HG03439 (cell line): ENCODE measurements at regions not wholly inside any gene's neighbourhood (a gene's known extent, or its start where the extent isn't known, plus 50 kb on each side); places are given as distances from the start of the nearest gene placed in this dataset.

Source experiments
- ATAC-seq: cut with Tn5 transposase; IDR thresholded peaks from one replicate; pipeline ENCODE4 v1.9.1; 2021; ENCODE audit warnings: mild to moderate bottlenecking, moderate library complexity; ENCODE audit not compliant: unreplicated experiment

DNA sequence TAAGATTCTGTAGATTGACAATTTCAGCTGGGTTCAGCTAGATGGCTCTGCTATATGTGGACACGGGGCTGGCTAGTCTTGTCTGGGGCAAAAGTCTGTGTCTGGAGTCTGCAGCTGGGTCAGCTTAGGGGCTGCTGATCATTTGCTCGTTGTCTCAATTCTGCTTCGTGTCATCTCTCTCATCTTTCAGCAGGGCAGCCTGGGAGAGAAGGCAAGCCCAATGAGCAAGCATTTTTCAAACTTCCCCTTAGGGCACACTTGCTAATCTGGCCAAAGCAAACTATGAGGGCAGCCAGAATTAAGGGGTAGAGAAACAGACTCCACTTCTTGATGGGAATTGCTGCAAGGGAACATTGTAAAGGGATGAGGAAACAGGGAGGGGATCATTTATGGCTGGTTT, 462.6 kb downstream of the SLC4A3 start:
- ATAC-seq: no peak

- ATAC-seq: no peak
Observed at GRCh38 chr2:220096406-220096805, 469.0 kb downstream of the SLC4A3 start.

- ATAC-seq: no peak
Observed at GRCh38 chr2:220101980-220102379, 474.6 kb downstream of the SLC4A3 start.

DNA sequence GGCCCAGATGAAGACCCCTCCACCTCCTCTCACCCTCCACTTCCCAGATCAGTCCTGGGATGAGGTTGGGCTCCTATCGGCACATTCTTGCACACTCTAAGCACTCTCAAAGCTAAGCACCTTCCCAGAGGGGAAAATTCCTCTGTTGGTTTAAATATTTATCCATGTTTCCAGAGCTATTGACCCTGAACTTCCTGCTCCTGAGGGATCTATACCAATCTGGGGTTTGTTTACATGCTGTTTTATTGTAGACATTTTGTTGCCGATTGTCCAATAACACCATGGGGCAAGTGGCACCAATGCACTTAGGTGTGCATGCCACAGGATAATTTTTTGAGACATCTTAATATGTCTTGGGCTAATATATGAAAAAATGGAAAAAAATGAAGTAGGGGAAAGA, 476.2 kb downstream of the SLC4A3 start:
- ATAC-seq: no peak

DNA sequence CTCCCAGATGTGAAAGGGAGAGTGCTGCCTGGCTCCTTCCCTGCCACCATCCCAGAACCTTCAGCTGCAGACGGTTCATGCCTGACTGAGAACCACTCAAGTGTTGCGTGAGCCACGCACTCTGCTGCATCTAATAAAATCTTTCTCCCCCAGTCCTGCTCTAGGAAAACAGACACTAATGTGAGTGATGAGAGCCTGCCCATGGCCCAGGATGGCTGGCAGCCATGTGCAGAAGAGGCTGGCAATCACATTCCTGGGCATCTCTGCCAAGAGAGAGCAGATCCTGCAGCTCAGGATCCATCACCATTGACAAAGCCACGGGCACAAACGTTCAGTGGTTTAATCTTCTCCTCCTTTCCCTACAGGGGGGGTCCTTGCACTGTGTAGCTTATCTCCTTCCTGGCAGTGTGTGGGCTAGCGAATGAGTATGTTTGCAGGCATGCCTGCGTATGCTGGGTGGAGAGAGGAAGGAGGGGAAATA, 477.5 kb downstream of the SLC4A3 start:
- ATAC-seq: no peak

GRCh38 chr2:220106065-220106464, 478.6 kb downstream of the SLC4A3 start:
- ATAC-seq: no peak

GRCh38 chr2:220107380-220107791, 480.0 kb downstream of the SLC4A3 start:
- ATAC-seq: no peak

GRCh38 chr2:220114443-220114842, 487.0 kb downstream of the SLC4A3 start:
- ATAC-seq: no peak

- no peak for ATAC-seq
Observed at GRCh38 chr2:220117025-220117424, 489.6 kb downstream of the SLC4A3 start.

DNA sequence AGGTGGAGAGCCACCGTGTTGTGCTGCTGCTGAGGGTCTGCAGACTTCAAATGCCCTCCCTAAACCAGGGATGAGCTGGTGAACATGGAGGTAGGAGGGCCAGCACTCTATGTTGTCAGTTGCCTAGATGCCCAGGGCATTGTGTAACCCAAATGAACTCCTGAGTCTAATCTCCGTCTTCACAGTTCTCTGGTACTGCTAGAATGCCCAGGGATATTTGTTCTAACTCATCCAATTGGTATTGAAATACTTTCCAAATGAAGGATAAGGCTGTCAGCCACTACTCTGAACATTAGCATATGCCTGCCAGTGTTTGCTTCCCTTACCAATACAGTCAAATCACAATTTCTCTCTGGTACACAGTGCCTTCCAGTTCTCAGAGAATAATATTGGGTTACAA, 492.6 kb downstream of the SLC4A3 start:
- no peak for ATAC-seq

GRCh38 chr2:220123751-220124150, 496.3 kb downstream of the SLC4A3 start:
- ATAC-seq: no peak

DNA sequence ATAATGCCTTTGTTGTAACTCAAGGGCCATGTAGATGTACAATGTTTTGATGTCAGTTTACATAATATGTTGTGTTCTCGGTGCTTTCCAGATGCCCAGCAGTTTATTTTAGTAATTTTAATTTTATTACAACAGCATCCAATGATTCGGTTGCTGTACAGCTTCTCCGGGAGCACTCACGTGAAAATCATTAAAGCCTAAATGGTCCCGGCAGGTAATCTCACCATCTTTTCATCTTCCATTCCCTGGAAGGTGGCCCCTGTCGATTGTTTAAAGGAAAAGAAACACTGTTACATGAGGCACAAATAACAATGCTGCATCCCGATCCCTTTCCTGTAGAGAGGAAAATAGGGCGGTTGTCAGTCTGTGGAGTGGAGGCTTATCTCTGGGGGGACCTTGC, 498.1 kb downstream of the SLC4A3 start:
- no peak for ATAC-seq

GRCh38 chr2:220127311-220127710, 499.9 kb downstream of the SLC4A3 start:
- ATAC-seq: no peak

GRCh38 chr2:220127876-220128275, 500.4 kb downstream of the SLC4A3 start:
- ATAC-seq: no peak

DNA sequence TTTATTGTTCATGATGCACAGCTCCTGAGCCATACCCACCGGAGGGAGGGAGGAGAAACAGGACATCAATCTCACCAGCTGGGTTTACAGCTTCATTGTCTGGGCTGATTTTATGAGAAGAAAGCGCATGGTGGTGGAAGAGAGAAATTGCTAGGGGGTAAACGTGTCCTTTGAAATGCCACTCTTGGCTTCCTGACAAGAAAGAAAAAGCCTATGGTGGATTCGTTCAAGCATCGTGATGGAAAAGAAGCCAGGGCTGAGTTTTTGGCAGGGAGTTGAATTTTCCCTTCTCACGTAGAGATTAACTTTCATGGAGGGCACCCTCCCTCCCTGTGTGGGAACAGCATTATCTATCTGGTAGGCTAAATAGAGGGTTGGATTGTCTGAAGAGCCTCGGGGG, 502.0 kb downstream of the SLC4A3 start:
- ATAC-seq: no peak

DNA sequence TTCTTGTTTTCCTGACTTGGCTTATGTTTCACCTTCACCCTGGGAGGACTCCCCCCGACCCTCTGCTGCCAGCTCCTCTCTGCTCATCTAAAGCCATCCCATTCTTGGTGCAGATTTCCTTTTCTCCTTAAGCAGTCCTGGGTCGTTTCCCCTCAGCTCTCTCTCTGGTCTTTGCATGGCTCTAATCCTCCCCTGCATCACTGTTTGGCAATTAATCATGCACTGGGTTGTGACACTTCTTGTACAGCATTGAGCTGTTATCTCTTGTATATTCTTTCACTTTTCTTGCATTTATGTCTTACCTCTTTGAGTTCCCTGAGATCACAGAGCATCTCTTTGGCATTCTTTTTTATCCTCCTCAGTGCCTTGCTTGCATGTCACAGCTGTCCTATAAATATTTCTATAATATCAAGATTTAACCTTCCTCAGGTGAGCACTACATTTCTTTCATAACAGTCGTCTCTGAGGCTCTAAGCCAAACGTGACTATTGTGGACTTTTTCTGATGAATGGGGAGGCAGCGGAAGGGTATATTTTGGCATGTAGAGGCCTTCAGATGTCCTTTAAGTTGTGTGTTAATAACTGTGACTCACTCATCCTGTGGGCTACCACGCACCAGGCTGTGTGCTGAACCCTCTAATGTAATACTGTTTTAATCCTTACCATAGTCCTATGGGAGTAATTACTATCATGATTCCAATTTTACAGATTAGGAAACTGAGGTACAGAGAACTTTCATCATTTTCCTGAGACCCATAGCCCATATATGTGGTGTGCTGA, 507.5 kb downstream of the SLC4A3 start:
- no peak for ATAC-seq

- ATAC-seq: no peak
Observed at GRCh38 chr2:220143336-220143735, 515.9 kb downstream of the SLC4A3 start.

DNA sequence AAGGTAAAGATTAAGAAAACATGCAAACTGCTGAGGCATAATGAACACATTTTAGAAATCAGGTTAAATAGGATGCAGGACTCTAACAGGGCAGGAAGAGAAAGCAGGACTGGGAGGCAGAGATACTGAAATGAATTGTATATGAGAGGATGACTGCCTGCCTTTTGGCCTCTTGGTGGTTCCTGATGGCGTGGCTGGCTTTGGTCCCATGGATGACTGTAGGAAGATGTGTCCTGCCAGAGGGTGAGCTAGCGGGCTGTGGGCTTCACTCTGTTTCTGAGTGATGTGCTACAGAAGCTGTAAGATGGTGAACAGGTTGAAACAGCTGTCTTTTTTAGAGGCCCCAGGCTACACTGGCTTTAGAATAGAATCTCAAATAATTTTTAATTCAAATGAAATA, 517.0 kb downstream of the SLC4A3 start:
- ATAC-seq: no peak

DNA sequence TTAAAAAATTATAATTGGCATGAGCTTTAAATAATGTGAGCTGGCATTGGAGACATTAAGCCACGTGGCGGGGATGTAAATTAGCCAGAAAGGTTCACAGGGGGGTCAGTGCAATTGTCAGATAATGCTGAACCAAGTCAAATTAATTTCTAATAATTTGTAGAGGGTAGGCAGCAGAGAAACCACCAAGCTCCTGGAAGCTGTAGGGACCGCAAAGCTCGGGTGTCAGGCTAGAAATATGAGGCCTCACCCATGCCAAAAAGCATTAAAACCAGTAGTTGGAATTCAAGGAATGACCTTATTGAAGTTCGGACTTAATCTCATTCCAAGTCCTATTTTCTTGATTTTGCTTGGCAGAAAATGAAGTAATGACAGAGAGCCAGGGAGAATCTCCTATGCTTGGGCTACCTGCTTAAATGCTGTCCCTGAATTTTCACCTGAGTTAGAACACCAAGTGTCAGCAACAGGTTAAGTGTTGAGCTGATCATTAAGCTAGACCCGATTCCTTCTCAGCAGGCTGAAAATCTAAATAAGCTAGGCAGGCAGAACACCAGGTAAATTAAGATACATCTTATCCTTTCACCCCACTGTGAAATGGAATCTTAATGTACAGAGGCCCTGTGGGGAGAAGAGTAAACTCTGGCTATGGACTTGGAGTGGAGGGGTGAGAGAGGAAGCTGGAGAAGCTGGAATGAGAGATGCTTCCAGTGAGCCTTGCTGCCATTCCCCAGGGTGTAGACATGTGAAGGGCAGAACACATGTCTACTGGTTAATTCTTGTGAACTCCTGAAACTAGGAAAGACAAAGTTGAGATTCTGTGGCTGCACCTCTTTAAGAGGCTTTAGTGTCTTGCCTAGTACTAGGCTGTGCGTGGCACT, 520.0 kb downstream of the SLC4A3 start:
- ATAC-seq: no peak

DNA sequence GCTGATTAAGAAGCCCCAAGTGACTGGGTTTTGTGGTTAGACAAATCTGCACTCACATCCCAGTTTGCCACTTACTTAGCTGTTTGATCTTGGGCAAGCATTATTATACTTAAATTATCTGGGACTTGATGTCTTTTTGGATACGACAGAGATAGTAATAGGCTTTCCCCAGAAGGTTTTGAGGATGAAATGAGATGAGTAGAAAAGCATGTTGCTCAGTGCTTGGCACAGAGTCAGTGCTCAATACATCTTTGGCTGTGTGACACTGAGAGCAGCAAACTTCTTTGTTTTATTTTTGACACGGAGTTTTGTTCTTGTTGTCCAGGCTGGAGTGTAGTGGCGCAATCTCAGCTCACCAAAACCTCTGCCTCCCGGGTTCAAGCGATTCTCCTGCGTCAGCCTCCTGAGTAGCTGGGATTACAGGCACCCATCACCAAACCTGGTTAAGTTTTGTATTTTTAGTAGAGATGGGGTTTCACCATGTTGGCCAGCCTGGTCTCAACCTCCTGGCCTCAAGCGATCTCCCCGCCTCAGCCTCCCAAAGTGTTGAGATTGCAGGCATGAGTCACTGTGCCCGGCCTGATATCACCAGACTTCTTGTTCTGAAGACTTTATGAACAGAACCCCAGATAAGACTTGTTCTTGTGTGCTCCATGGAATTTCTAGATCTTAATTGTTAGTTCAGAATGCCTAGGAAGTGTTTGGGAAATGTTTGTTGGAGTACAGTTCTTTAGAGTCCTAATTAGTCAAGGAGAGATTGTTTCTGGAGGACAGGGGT, 521.2 kb downstream of the SLC4A3 start:
- ATAC-seq: no peak

- no peak for ATAC-seq
Observed at GRCh38 chr2:220151341-220151740, 523.9 kb downstream of the SLC4A3 start.
